ENCODE measurements at regions not wholly inside any gene's neighbourhood (a gene's known extent, or its start where the extent isn't known, plus 50 kb on each side); places are given as distances from the start of the nearest gene placed in this dataset.

- Histone ChIP-seq H2BK120ac (ENCODE audit: low read depth, low read length, poor library complexity, severe bottlenecking) (no peak overlapping the region), H3K4ac (ENCODE audit: low read depth, low read length) (no peak overlapping the region), H3K79me2 (ENCODE audit: insufficient read depth, low read length) (no peaks in the 10 kb centered on the region), H3K23me2 (ENCODE audit: insufficient read length, low read depth, low read length, poor library complexity, severe bottlenecking) (no peaks in the 10 kb centered on the region), H3K9me3 (ENCODE audit: control insufficient read depth, low read depth, low read length) (no peaks in the 10 kb centered on the region), H3K4me1 (ENCODE audit: insufficient read depth, low read length) (no peaks in the 10 kb centered on the region), H3K14ac (ENCODE audit: insufficient read depth, low read length) (no peak overlapping the region), H3K56ac (ENCODE audit: insufficient read length, low read depth, low read length) (no peak overlapping the region), H3K79me1 (ENCODE audit: insufficient read depth, low read depth, low read length, poor library complexity, severe bottlenecking) (no peaks in the 10 kb centered on the region), H3K9ac (ENCODE audit: extremely low read depth, insufficient read length, low read length) (no peak overlapping the region), H2BK12ac (ENCODE audit: insufficient read length, low read depth, low read length) (no peak overlapping the region), H2BK5ac (ENCODE audit: insufficient read length, low read length) (no peak overlapping the region), H3K27ac (ENCODE audit: insufficient read length, low read depth, low read length) (no peak overlapping the region), H2AFZ (ENCODE audit: low read length) (no peak overlapping the region), H3T11ph (ENCODE audit: low read length) (no peak overlapping the region), H4K20me1 (ENCODE audit: control insufficient read depth, insufficient read depth, insufficient read length) (no peaks in the 10 kb centered on the region), H3K27me3 (ENCODE audit: insufficient read depth, low read length) (no peaks in the 10 kb centered on the region), H4K8ac (replicated peaks; ENCODE audit: insufficient read length, low read depth, low read length) (no peak overlapping the region), H2BK15ac (ENCODE audit: low read depth, low read length) (no peak overlapping the region), H3K18ac (ENCODE audit: insufficient read length, low read depth, low read length) (no peak overlapping the region), H2AK5ac (ENCODE audit: insufficient read length, low read length) (no peak overlapping the region), H3K4me2 (ENCODE audit: insufficient read depth, insufficient read length, low read length) (no peak overlapping the region), H4K91ac (ENCODE audit: insufficient read length, low read depth, low read length) (no peak overlapping the region), H3K23ac (ENCODE audit: insufficient read length, low read depth, low read length) (no peak overlapping the region), H2BK20ac (ENCODE audit: low read depth, low read length, poor library complexity, severe bottlenecking) (no peak overlapping the region), H4K5ac (ENCODE audit: insufficient read length, low read depth, low read length) (no peak overlapping the region)
- no peak overlapping the region for H3K27ac Mint-ChIP-seq
- H3K4me1 Mint-ChIP-seq: peaks cover 5 to 10% of the 10 kb centered on the region in 2 experiments
- H3K27me3 Mint-ChIP-seq (ENCODE audit: low read depth): no peaks in the 10 kb centered on the region; the same call in 1 of the 2 replicates
- no peak overlapping the region for H3K4me3 Mint-ChIP-seq
- no peaks in the 10 kb centered on the region; a peak in 1 of 5 replicates for H3K9me3 Mint-ChIP-seq
- no CpG with 5 or more reads among the region's 7 CpGs for WGBS (ENCODE audit: extremely low coverage, insufficient read length, low lambda C conversion rate)
- no peaks in the 10 kb centered on the region for H3K36me3 Mint-ChIP-seq (ENCODE audit: insufficient read depth in 1 of 3, low read depth in 3 of 3)
- DNase-seq: no peak
- TF ChIP-seq, protein P1, sequence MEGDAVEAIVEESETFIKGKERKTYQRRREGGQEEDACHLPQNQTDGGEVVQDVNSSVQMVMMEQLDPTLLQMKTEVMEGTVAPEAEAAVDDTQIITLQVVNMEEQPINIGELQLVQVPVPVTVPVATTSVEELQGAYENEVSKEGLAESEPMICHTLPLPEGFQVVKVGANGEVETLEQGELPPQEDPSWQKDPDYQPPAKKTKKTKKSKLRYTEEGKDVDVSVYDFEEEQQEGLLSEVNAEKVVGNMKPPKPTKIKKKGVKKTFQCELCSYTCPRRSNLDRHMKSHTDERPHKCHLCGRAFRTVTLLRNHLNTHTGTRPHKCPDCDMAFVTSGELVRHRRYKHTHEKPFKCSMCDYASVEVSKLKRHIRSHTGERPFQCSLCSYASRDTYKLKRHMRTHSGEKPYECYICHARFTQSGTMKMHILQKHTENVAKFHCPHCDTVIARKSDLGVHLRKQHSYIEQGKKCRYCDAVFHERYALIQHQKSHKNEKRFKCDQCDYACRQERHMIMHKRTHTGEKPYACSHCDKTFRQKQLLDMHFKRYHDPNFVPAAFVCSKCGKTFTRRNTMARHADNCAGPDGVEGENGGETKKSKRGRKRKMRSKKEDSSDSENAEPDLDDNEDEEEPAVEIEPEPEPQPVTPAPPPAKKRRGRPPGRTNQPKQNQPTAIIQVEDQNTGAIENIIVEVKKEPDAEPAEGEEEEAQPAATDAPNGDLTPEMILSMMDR (conservative IDR thresholded peaks at IDR 0.05): no peak
Observed at GRCh38 chr2:133937669-133938068, 316.2 kb upstream of the MGAT5 start.
